ENCODE measurements at regions not wholly inside any gene's neighbourhood (a gene's known extent, or its start where the extent isn't known, plus 50 kb on each side); places are given as distances from the start of the nearest gene placed in this dataset.
"Not testable (repeated sequence)": the region's sequence is repeated elsewhere in the genome, so short reads cannot be mapped to it uniquely, and the experiment has no call there.

DNA sequence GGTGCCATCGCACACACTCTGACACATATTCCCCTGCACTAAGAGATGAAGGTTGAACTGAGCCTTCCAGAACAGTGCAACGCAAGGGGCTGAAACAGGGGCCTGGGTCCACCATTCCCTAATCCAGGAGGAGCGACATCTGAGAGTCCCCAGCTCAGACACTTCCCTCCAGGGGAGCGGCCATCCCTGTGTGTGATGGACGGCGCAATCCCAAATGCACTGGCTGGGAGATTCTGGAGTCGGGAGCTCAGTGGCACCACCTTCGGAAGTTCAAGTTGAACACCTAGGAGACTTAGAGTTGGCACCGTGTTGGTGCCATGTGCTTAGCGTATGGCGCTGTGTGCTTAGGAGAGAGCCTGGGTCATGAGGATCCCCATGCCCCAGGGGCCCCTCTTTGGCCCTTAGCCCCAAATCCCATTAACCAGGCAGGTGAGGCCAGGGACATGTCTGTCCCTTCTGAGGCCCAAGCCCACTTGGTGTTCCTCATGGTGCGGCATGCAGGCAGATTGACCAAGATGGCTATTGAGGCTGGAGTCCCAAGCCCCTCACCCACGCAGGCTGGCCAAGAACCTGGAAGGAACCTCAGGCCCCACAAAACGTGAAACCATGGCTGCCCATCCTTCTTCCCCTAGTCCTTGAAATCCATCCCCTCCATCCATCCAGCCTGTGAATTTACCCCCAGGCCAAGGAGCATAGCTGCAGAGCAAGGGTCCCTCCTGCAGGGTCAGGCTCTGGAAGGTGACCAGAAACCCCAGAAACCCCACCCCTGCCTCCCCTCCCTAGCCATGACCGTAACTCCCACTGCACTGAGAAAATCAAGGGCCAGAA, 114.1 kb upstream of the OTOS start:
- no peak for DNase-seq (ENCODE audit: low read depth in 2 of 2)

- DNase-seq (ENCODE audit: low read depth in 2 of 2), result no peak
These were observed 114.7 kb upstream of the OTOS start for GRCh38 chr2:240255165-240255491.

DNA sequence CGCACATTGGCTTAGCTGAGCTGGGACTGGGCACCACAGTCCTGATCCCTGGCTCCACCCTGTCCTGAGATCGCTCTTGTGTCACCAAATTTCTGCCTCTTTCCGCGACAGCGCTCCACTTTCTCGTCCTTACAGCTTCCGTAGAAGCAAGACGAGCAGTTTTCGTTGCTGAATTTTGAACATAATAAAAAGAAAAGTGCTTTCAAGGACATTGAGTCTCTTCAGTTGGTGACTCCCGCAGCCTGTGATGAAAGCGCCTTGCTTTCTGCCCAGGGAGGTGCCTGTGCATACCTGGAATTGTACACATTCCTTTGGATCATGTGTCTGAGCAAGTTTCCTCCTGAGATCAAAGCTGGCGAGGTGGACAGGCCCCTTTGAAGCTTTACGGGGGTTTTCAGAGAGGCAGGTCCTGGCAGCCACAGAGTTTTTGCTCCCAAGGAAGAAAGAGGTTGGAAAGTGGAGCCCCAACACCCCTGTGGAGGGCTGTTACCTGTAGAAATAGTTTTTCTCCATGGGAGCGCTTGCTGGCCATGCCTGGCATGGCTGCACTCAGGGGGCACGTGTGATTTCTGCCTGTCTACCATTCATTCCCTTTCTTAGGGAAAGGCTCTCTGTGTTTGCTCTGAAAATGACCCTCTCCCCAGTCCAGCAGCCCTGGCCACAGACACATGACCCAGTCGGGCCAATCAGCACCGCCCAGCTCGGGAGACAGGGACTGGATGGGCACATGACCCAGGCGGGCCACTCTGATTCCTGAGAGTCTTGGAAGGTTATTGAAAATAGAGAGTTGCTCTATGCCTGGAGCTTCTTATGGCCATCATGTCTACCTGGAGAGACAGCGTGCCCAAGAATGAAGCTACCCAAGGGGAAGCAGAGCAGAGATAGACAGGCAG, 115.6 kb upstream of the OTOS start:
- no peak for DNase-seq (ENCODE audit: low read depth in 2 of 2)

DNA sequence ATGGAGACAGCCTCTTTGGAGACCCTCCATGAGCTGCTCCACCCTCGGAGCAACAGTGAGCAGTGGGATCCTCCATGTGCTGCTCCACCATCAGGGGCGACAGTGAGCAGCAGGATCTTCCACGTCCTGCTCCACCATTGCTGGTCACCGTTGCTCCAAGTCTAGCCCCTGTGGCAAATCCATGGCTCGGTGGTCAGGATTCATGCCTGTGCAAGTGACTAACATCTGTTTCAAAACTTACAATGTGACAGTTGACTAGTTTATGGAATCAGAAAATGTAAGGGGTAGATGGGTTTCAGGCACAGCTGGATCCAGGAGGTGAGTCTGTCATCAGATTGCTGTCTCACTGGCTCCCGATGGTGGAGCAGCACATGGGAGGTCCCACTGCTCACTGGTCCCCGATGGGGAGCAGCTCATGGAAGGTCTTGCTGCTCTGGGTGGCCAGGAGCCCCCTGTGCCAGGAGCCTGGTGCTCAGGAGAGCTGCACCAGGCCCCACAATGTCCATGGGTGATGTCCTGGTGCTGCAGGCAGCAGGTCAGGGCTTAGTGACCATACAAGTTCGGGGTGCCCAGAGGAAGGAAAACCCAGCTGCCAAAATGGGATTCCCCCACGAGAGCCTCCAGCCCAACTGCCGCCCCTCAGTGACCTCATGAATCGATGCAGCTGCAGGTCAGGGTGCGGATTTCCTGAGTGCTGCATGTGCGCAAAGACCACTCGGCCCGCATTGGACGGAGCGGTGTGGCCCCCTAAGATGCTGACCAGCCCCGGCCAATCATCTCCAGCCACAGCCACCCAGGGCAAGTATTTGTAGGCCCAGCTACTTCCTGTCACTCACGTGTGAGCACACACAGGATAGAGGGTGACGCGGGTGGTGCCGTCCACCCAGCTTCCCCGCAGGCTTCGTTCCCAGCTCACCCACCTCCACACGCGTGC, 116.5 kb upstream of the OTOS start:
- DNase-seq (ENCODE audit: low read depth in 2 of 2), result no peak

DNA sequence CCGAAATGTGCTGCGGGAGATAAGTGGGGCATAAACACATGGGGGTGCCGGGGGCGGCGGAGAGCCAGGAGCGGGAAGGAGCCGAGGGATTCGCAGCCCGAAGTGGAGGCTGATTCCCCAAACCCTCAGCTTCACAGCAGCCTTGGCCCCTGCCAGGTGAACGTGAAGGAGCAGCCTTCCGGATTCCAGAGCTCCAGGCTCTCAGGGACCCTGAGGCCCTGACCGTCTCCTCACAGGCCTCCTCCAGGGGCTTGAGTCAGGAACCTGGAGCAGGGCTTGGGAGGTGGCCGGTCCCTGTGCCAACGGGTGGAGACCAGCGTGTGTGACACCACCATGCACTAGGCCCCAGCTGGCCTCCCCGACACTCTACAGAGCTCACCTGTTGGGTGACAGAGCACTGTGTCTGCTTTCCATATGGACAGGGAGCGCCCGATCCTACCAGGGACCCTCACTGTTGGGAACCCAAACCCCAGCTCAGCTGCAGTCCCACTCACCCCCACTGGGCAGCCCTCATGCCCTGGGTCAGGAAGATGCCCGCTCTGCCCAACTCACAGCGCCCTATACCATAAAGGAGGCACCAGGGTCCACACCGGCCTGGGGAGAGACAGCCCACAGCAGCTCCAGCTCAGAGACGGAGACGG, 117.6 kb upstream of the OTOS start:
- no peak for DNase-seq (ENCODE audit: low read depth in 2 of 2)

GRCh38 chr2:240258685-240259084, 118.2 kb upstream of the OTOS start:
- no peak for DNase-seq (ENCODE audit: low read depth in 2 of 2)

GRCh38 chr2:240259201-240259923, 118.9 kb upstream of the OTOS start:
- DNase-seq (ENCODE audit: low read depth in 2 of 2), result no peak

GRCh38 chr2:240259924-240260529, 119.6 kb upstream of the OTOS start:
- no peak for DNase-seq (ENCODE audit: low read depth in 2 of 2)

DNA sequence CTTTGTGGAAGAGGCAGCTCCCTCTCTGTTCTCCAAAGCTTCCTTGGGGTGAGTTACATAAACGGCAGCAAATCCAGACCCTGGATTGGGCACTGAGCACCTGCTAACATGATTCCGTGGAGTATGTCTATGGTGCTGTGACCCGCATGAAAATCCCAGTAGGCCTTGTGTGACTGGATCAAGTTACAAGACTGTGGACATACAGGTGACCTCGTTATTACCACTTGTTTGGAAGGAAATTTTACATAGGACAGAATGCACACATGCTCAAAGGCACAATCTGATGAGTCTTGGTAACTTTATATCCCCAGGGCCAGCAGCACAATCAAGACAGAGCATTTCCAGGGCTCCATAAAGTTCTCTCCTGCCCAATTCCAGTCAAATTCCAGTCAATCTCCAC, 120.2 kb upstream of the OTOS start:
- DNase-seq (ENCODE audit: low read depth in 2 of 2), result no peak

DNA sequence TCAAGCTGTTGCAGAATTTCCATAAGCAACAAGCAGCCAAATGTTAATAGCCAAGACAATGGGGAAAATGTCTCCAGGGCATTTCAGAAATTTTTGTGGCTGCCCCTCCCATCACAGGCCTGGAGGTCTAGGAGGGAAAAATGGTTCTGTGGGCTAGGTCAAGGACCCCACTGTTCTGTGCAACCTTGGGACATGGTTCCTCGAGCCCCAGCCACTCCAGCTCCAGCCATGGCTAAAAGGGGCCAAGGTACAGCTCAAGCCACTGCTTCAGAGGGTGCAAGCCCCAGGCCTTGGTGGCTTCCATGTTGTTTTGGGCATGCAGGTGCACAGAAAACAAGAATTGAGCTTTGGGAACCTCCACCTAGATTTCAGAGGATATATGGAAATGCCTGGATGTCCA, 122.1 kb upstream of the OTOS start:
- not testable (repeated sequence) for DNase-seq (ENCODE audit: low read depth in 2 of 2)

GRCh38 chr2:240269380-240269779, 128.9 kb upstream of the OTOS start:
- DNase-seq (ENCODE audit: low read depth in 2 of 2), result no peak

DNA sequence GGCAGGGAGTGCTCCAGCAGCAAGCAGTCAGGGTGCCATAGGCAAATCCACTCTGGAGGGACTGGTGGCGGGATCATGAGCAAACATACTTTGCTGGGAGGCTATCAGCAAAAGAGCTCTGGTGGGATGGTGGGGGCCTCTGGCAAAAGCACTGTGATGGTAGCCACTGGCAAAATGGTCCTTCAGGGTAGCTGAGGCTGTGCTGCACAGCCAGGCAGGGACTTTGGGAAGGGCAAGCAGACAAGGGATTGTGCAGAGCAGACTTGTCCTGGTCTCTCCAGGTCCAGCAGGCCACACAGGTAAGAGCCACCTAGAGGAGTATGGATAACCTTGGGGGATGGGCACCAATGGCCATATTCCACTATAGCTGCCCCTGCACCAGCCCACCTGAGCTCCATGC, 129.4 kb upstream of the OTOS start:
- no peak for DNase-seq (ENCODE audit: low read depth in 2 of 2)

GRCh38 chr2:240271716-240272341, 131.4 kb upstream of the OTOS start:
- no peak for DNase-seq (ENCODE audit: low read depth in 2 of 2)

GRCh38 chr2:240275386-240275785, 134.9 kb upstream of the OTOS start:
- no peak for DNase-seq (ENCODE audit: low read depth in 2 of 2)

DNA sequence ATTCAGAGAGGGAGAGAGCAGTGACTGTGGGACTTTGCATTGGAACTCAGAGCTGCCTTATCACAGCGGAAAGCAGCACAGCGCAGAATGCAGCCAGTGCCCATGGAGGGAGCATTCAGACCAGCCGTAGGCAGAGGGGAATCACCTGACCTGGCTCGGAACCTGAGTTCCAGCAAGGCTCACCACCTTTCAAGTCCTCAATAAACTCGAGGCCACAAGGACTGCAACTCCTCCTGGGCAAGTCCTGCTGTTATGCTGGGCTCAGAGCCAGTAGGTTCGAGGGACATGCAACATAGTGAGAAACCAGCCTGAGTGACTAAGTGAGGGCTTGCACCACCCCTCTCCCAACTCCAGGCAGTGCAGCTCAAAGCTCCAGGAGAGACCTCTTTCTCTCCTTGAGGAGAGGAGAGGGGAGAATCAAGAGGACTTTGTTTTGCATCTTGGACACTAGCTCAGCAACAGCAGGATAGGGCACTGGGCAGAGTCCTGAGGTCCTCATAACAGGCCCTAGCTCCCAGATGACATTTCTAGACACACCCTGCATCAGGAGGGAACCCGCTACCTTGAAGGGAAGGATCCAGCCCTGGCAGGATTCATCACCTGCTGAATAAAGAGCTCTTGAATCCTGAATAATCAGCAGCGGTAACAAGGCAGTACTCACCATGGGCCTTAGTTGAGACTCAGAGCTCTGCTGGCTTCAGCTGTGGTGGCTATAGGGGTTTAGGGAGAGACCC, 136.8 kb upstream of the OTOS start:
- DNase-seq (ENCODE audit: low read depth in 2 of 2), result no peak

- DNase-seq (ENCODE audit: low read depth in 2 of 2), result no peak
These were observed 137.5 kb upstream of the OTOS start for GRCh38 chr2:240277807-240278522.

- no peak for DNase-seq (ENCODE audit: low read depth in 2 of 2)
These were observed 138.2 kb upstream of the OTOS start for GRCh38 chr2:240278661-240279060.

- no peak for DNase-seq (ENCODE audit: low read depth in 2 of 2)
These were observed 140.2 kb upstream of the OTOS start for GRCh38 chr2:240280621-240281020.
